Heart left ventricle (tissue), 16 donors: ENCODE measurements at regions not wholly inside any gene's neighbourhood (a gene's known extent, or its start where the extent isn't known, plus 50 kb on each side); places are given as distances from the start of the nearest gene placed in this dataset.

Experiments
- ATAC-seq, 4 donors: fragments of 200-7000 bp; cut with Tn5 transposase; one replicate each; pipeline ENCODE4 v1.9.1; 2020 to 2022; ENCODE audit warnings: moderate library complexity in 4 of 4, mild to moderate bottlenecking in 3 of 4, moderate number of reproducible peaks in 1 of 4
- DNase-seq, 5 donors: peaks; one replicate each; pipeline ENCODE4 v3.0.0-alpha.2; 2020
- H3K27ac ChIP-seq, 12 donors: fragments of 200-600 bp; sonication (generic) in 4 of 12; one replicate each; pipeline versions ENCODE4 v1.5.0 to v1.8.0; 2016 to 2022; ENCODE audit warnings: mild to moderate bottlenecking in 2 of 12
- H3K27me3 ChIP-seq, 9 donors: fragments of 200-600 bp; sonication (generic) in 2 of 9; one replicate each; pipeline versions ENCODE4 v1.5.1 to v1.8.0; 2016 to 2022; ENCODE audit warnings: mild to moderate bottlenecking in 3 of 9
- H3K36me3 ChIP-seq, 9 donors: fragments of 200-600 bp; sonication (generic) in 2 of 9; one replicate each; pipeline versions ENCODE4 v1.5.0 to v1.8.0; 2018 to 2022; ENCODE audit warnings: mild to moderate bottlenecking in 2 of 9
- H3K4me1 ChIP-seq, 12 donors: fragments of 200-600 bp; sonication (generic) in 4 of 12; one replicate each; pipeline versions ENCODE4 v1.5.0 to v1.8.0; 2016 to 2022; ENCODE audit warnings: mild to moderate bottlenecking in 3 of 12
- H3K4me3 ChIP-seq, 12 donors: fragments of 200-600 bp; sonication (generic) in 4 of 12; one replicate each; pipeline versions ENCODE4 v1.5.0 to v1.8.0; 2017 to 2022; ENCODE audit warnings: mild to moderate bottlenecking in 9 of 12, moderate library complexity in 4 of 12
- H3K9me3 ChIP-seq, 12 donors: fragments of 200-600 bp; sonication (generic) in 4 of 12; one replicate each; pipeline versions ENCODE4 v1.5.0 to v1.8.0; 2016 to 2022; ENCODE audit warnings: mild to moderate bottlenecking in 1 of 12
- POLR2A ChIP-seq, 2 donors: fragments of 450-650 bp; IDR thresholded peaks; one replicate each; pipeline ENCODE4 v1.6.1; 2017; ENCODE audit warnings: antibody characterized with exemption in 2 of 2, mild to moderate bottlenecking in 2 of 2, moderate library complexity in 2 of 2
- WGBS, 4 donors: extraction: QIAGEN DNeasy Blood & Tissue Kit in 2 of 4; methylation state at CpG; one replicate each; pipeline versions ENCODE4 v1.1.5 to v1.1.7; 2013 to 2018; 5-methylcytosine and 5-hydroxymethylcytosine counted together
- intact Hi-C, 10 donors: fragments of 100-400 bp; cut with DNase I; formaldehyde crosslinking; loops; one replicate each; pipeline versions ENCODE4 v1.11.1 to v1.14.2; 2022
- TF ChIP-seq, protein P1 (sequence below), 12 donors: fragments of 200-600 bp; sonication (generic) in 4 of 12; IDR thresholded peaks; one replicate each; pipeline versions ENCODE4 v1.5.0 to v1.8.0; 2018 to 2022; ENCODE audit warnings: antibody characterized with exemption in 12 of 12, mild to moderate bottlenecking in 5 of 12
- donor health status: ischemic (EF 13 %, LVEDD 7.1; RV severe dilation, severe dysfunction).
- donor health status: healthy with polysubstance abuse.
- donor health status: DM: no; HTN: yes; CAD: no.
- donor health status: DM: no; HTN: no; CAD: no.
- donor health status: ischemic (EF 25% LVEDD 6.9; RV normal size, moderate dysfunction).
- donor health status: ischemic (EF 25% LVEDD 5.7; RV mildly dilated, moderate dysfunction).
- donor health status: healthy.
- donor health status: DM: yes; HTN: yes; CAD: no.
- donor health status: ischemic (EF 35%, LVEDD 5.7; RV mildly dilated, moderate dysfunction).
- donor health status: nonischemic (EF 11% LVEDD 7.7; RV severe dilation, severe dysfunction).
- donor health status: DM: yes; HTN: yes; CAD: no.
- donor health status: PGD.
- donor health status: ischemic (EF 29% LVEDD 5.4; RV normal size, mild dysfunction).
- donor health status: nonischemic (EF 23%, LVEDD 6.1; RV moderate dilation, normal function).

DNA sequence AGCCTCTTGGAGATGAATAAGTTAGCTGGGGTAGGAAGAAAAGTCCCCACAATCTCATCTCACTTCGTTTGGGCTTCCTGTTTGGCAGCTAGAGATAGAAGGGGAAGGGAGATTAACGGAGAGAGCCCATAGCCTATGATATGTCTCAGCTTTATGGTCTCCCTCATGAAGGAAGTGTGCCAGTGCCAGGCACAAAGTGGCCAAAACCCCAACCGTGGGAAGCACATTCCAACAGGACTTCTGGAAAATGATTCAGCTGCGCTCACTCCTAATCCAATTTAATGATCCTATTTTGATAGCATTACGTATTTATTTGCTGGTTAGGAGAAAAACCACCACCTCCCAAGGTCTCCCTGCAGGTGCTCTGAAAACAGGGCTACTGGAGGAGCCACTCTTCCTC is 303.1 kb upstream of the CLINT1 start:
- TF ChIP-seq, protein P1, sequence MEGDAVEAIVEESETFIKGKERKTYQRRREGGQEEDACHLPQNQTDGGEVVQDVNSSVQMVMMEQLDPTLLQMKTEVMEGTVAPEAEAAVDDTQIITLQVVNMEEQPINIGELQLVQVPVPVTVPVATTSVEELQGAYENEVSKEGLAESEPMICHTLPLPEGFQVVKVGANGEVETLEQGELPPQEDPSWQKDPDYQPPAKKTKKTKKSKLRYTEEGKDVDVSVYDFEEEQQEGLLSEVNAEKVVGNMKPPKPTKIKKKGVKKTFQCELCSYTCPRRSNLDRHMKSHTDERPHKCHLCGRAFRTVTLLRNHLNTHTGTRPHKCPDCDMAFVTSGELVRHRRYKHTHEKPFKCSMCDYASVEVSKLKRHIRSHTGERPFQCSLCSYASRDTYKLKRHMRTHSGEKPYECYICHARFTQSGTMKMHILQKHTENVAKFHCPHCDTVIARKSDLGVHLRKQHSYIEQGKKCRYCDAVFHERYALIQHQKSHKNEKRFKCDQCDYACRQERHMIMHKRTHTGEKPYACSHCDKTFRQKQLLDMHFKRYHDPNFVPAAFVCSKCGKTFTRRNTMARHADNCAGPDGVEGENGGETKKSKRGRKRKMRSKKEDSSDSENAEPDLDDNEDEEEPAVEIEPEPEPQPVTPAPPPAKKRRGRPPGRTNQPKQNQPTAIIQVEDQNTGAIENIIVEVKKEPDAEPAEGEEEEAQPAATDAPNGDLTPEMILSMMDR (IDR thresholded peaks at IDR 0.05), result no peak
- TF ChIP-seq POLR2A (IDR thresholded peaks at IDR 0.05), result no peak
- Histone ChIP-seq H3K27me3 (peaks cover 0 to 9% (median 0%) of the 10 kb centered on the region in 9 donors), H3K9me3 (no peaks in the 10 kb centered on the region), H3K4me1 (no peaks in the 10 kb centered on the region), H3K27ac (no peak overlapping the region), H3K4me3 (no peak overlapping the region), H3K36me3 (no peaks in the 10 kb centered on the region)
- intact Hi-C loops, result loop anchor here in 1 of 10 donors (5.0 kb wide), 1 partner anchor 90 kb away; no protein-coding TSS in a partner anchor
- no peak for DNase-seq
- no peak for ATAC-seq
- 58 to 71% (median 60%) methylated on average over 5 of the region's 5 CpGs for WGBS, 4 donors

DNA sequence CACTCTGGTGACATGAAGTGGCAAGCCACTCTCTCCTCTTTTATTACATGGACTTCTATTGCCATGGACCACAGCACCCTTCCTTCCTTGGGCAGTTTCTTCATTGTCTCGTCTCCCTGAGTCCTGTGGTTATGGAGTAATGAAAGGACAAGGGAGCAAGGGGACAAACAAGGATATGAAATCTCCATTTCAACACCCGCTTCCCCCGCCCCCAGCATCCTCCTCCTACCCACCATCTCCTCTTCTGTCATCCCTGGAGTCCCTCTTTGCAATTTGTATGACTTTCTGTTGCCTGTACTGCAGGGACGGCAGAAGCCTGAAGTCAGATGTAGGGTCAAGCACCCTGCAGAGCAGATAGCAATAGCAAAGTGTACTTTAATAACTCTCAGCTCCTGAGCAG is 300.7 kb upstream of the CLINT1 start:
- Histone ChIP-seq H3K36me3 (no peaks in the 10 kb centered on the region), H3K9me3 (no peaks in the 10 kb centered on the region), H3K4me1 (peaks cover 0 to 7% (median 0%) of the 10 kb centered on the region in 12 donors), H3K27ac (no peak overlapping the region), H3K27me3 (peaks cover 0 to under 1% (median 0%) of the 10 kb centered on the region in 9 donors), H3K4me3 (no peak overlapping the region)
- TF ChIP-seq, protein P1 (IDR thresholded peaks at IDR 0.05), result no peak
- no peak for TF ChIP-seq POLR2A (IDR thresholded peaks at IDR 0.05)
- DNase-seq, result no peak
- intact Hi-C loops, result loop anchor here in 1 of 10 donors (5.0 kb wide), 1 partner anchor 87 kb away; no protein-coding TSS in a partner anchor
- no peak for ATAC-seq
- 79 to 88% (median 82%) methylated on average over 4 of the region's 4 CpGs for WGBS, 4 donors

DNA sequence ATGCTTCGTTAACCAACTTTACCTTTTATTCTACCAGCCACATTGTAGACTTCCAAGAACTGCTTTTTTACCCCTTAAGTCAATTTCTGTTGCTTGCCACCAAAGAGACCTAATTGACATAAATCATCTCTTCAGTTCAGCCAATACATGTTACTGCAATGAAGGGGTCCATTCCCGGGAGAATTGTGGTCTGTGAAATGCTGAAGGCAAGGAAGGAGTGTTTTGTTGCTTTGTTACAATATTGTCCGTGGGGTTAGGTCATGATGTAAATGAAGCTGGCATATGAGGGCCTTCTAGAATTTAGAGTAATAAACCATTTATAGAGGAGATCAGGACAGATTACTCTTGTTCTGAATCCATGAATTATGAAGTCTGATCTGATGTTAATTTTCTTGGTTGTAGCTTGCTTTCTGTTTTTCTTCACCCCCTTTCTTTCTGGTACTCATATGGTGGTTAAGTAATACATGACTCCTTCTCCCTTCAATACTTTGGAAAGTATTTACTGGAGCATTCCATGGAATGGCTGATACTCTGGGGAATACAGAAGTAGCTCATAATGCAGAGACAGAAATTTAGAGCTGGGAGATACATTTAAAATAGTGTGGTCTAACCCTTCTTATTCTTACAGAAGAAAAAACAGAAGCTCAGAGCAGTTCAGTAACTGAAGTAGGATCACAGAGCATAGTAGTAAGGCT is 297.0 kb upstream of the CLINT1 start:
- no peak overlapping the region for H3K4me3 ChIP-seq
- no peaks in the 10 kb centered on the region for H3K9me3 ChIP-seq
- TF ChIP-seq, protein P1 (IDR thresholded peaks at IDR 0.05), result no peak
- no peak for TF ChIP-seq POLR2A (IDR thresholded peaks at IDR 0.05)
- DNase-seq (no peak), ATAC-seq (no peak)
- no peaks in the 10 kb centered on the region for H3K27me3 ChIP-seq
- intact Hi-C loops, result no loop called here
- H3K36me3 ChIP-seq, result no peaks in the 10 kb centered on the region
- peaks cover 0 to 10% (median 0%) of the 10 kb centered on the region in 12 donors for H3K4me1 ChIP-seq
- 86 to 90% (median 88%) methylated on average over 3 of the region's 3 CpGs for WGBS, 4 donors
- no peak overlapping the region for H3K27ac ChIP-seq

DNA sequence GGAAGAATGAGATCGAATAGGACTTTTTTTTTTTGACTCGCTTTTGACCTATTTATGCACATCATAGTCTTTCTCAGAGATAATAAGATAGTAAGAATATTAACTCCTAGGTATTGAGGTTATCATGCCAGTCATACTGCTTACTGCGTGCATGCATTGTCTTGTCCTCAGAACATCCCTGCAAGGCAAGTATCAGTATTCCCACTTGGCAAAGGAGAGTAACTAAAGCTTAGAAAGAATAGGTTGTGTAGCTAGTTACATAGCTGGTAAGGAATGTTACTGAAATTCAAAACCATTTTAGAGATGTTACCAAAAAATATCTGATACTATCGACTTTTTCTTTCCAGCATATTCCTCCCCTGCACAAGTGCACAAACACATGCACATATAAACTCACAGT is 296.1 kb upstream of the CLINT1 start:
- ATAC-seq, result no peak
- 50 to 72% (median 69%) methylated on average over 4 of the region's 4 CpGs for WGBS, 4 donors
- H3K36me3 ChIP-seq, result no peaks in the 10 kb centered on the region

More for the DNA sequence above, 296.1 kb upstream of the CLINT1 start:
- Histone ChIP-seq H3K27ac (no peak overlapping the region), H3K27me3 (no peaks in the 10 kb centered on the region), H3K4me1 (peaks cover 0 to 10% (median 0%) of the 10 kb centered on the region in 12 donors), H3K9me3 (no peaks in the 10 kb centered on the region), H3K4me3 (no peak overlapping the region)
- intact Hi-C loops, result no loop called here
- TF ChIP-seq, protein P1 (IDR thresholded peaks at IDR 0.05), result no peak
- TF ChIP-seq POLR2A (IDR thresholded peaks at IDR 0.05), result no peak
- no peak for DNase-seq
